ENCODE measurements at regions not wholly inside any gene's neighbourhood (a gene's known extent, or its start where the extent isn't known, plus 50 kb on each side); places are given as distances from the start of the nearest gene placed in this dataset.
"Not testable (repeated sequence)": the region's sequence is repeated elsewhere in the genome, so short reads cannot be mapped to it uniquely, and the experiment has no call there.

DNA sequence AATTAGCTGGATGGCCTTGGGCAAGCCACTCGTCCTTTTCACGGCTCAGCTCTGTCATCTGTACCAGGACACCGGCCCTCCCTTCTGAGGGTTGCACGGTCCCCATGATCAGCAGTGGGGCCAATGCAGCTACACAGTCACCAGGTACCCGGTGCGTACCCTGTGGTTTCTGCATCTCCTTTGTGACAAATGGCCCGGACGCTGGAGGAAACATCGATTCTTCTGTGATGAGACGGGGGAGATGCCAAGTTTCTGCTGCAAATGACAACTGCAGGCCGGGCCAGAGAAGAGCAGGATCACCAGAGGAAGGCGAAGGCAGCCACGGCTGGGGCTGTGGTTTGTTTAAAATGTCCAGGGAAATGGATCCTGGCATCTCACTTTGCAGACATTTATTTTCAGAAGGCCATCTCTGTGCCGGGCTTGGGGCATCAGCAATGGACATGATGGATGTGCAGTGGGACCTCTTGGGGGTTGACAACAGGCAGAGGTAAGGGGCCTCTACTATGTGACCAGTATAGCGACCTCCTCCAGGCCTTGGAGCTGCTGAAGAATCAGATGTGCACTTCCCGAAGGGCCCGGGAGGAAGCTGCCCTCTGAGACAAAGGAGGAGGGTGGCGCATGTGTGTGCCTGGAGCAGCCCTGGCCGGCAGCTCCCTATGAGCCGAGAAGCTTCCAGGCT is 221.9 kb upstream of the C1orf174 start:
- DNase-seq (no peak), ATAC-seq (no peak)
- intact Hi-C loops (cut with DNase I, micrococcal nuclease), result no loop called here

DNA sequence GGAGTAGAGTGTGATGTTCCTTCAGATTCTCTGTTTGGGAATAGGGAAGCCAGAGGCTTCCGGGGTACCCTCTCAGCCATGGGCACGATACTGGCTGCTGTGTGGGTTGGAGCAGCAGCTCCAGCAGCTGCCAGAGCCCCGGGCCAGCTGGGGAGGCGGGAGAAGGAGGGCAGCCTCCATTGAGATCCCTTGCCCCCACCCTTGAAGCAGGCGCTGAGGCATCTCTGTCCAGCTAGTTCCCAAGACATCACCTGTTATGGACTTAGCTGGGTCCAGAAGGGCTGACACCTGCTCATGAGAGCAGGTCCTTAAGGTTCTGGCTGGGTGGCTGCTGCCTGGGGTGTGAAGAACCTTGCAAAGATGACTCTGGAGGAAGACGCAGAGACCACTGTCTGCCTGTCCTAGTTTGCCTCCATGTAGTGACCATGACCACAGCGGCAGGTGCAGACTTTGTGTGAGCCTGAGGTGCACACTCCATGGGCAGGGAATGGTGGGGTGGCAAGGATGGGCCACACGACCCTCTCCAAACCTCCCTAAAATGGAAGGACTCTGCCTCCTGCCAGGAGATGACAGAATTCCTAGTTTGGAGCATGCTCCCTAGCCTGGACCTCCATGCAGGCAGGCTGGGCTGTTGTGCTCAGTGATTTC is 222.6 kb upstream of the C1orf174 start:
- no peak for DNase-seq
- intact Hi-C loops (cut with DNase I, micrococcal nuclease), result no loop called here
- no peak for ATAC-seq

DNA sequence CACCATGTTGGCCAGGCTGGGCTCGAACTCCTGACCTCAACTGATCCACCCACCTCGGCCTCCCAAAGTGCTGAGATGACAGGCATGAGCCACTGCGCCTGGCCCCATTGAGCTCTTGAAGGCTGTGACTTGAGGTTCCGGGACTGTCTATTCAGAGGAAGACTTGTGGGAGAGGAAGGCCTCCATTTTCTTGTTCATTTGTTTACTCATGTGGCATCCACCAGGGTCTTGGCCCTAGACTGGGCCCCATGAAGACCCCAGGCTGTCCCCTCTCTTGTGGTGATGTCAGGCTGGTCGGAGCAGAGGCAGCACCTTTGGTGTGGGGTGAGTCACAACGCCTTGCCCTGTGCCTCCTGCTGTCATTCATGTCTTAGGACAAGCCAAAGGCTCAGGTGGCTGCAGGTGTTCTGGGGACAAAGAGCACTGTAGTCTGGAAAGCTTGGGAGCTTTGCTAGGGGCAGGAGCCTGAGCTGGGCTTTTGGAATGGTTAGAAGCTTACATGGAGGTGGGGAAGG is 224.6 kb upstream of the C1orf174 start:
- no peak for ATAC-seq
- no peak for DNase-seq
- intact Hi-C loops (cut with DNase I, micrococcal nuclease), result no loop called here

DNA sequence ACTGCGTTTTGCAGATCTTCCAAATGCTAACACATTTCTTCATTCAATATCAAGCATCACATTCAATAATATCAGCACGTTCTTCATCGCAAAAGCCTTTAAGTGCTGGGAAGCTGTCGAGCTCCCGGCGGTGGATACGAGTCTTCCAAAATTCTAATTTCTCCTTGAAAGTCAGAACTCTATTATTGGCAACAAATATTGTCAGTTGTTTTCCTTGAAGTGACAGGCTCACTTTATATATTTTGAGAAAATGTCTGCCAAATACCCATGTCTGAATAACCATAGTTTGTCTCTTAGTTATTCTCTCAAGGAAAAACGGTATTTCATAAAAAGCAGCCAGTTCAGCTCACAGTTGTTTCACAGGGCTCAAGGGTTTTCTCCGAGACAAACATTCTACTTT is 226.2 kb upstream of the C1orf174 start:
- DNase-seq (no peak), ATAC-seq (no peak)
- intact Hi-C loops (cut with DNase I, micrococcal nuclease), result no loop called here

DNA sequence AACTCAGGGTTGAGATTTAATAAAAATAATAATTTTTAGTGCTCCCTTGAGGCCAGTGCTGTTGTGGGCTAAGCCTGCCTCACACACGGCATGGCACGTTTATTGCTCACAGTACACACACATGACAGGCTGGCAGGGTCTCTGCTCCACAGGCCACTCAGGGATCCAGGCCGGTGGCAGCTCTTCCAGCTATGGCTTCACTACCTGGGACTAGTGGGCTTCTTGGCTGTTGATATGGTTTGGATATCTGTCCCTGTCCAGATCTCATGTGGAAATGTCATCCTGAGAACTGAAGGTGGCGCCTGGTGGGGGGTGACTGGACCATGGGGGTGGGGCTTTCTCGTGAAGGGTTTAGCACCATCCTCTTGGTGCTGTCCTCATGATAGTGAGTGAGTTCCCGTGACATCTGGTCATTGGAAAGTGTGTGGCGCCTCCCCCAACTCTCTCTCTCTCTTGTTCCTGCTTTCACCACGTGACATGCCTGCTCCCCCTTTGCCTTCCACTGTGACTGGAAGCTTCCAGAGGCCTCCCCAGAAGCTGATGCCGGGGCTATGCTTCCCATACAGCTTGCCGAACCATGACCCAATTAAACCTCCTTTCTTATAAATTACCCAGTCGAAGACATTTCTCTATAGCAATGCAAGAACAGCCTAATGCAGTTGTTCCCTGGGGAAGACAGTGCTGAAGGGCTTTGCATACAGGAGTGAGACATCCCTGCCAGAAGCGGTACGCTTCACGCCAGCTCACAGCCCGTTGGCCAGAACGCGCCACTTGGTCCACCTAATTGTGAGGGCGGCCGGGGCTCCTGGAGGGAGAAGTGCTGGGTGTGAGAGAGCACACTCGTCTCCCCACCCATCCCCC is 226.9 kb upstream of the C1orf174 start:
- intact Hi-C loops (cut with DNase I, micrococcal nuclease), result no loop called here
- DNase-seq (no peak), ATAC-seq (no peak)

DNA sequence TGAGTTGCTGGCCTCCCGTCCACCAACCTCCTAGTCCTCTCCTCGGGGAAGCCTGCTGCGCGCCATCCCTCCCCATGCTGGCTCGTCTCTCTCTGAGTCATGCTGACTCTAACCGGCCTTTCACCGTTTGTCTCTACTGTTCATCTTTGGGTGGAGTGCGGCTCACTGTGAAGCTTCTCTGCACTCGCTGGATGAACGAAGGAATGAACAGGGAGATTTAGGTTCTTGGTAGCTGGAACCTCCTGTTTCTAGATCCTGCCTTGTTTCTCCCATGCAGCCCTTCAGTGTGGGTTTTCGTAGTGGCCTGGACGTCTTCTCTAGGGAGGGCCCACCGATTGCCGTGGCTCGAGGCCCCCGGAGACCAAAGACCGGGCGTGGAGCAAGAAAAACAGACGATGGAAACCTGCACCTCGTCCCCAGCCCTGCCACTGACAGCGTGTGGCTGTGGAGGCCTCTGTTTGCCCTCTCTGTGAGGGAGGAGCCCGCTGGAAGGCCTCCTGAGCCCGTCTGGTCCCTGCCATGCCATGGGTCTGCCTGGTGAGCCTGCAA is 227.6 kb upstream of the C1orf174 start:
- DNase-seq (no peak), ATAC-seq (no peak)
- intact Hi-C loops (cut with DNase I, micrococcal nuclease), result no loop called here

DNA sequence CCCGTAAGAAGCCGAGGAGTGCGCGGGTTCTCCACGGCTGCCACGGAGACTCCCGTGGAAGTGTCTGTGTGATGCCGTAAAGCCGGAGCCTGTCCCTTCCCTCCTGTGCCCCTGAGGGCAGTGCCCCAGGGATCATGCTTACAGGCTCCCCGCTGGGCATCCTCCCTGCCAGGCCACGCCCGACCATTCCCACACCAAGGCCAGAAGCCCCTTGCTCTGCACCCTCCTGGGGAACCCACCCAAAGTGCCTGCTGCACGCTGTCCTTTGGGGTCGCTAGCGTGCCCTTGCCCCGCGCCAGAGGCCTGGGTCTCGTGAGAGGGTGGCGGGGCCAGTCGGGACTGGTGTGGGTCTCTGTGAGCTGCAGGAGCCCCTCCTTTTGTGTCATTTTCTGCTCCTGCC is 228.5 kb upstream of the C1orf174 start:
- ATAC-seq (no peak), DNase-seq (no peak)
- intact Hi-C loops (cut with DNase I, micrococcal nuclease), result no loop called here

DNA sequence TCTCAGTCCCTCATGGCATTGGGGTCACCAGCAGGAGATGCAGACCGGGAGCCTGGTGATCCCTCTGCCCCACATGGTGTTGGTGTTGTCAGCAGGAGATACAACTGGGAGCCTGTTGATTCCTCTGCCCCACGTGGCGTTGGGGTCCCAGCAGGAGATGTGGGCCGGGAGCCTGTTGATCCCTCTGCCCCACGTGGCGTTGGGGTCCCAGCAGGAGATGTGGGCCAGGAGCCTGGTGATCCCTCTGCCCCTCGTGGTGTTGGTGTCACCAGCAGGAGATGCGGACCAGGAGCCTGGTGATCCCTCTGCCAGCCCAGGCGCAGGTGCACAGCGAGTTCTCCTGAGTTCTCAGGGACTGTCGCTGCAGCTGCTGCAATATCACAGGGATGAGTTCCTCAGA is 229.6 kb upstream of the C1orf174 start:
- DNase-seq, result no peak

DNA sequence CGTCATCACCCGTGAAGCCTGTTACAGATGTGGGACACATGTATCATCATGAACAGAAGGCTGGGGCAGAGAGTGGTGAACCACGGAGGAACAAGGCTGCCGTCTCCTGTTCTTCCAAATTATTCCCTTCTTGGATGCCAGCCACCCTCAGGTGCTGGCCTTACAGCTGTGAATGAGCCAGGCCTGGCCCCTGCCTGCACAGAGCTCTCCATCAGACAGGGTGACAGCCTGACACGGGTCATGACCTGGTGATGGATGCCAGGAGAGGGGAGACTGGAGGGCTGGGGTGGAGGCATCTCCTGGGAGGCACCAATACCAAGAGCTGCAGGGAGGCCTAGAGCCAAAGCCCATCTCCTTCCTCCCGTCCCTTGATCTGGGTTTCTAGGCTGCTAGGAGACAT is 230.0 kb upstream of the C1orf174 start:
- ATAC-seq (no peak), DNase-seq (no peak)
- intact Hi-C loops (cut with DNase I, micrococcal nuclease), result no loop called here

More for the DNA sequence above, 229.6 kb upstream of the C1orf174 start:
- intact Hi-C loops (cut with DNase I, micrococcal nuclease), result no loop called here
- ATAC-seq, result no peak

DNA sequence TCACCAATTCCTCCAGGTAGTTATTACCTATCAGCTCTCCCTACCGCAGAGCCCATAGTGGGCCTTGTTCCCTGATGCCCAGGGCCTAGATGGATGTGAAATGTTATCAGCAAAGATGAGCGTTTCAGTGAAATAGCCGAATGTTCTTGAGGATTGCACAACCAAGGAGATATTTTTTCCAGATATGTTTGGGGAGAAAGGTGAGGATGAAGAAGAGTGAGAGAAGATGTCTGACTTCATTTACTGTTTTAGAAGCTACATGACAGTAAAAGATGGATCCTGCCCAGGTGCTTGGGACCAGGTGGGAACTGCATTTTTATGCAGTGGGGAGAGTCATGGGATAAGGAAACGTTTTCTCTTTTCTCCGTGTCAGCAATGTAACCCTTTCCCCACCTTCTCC is 231.7 kb upstream of the C1orf174 start:
- DNase-seq (no peak), ATAC-seq (no peak)
- intact Hi-C loops (cut with DNase I, micrococcal nuclease), result no loop called here

DNA sequence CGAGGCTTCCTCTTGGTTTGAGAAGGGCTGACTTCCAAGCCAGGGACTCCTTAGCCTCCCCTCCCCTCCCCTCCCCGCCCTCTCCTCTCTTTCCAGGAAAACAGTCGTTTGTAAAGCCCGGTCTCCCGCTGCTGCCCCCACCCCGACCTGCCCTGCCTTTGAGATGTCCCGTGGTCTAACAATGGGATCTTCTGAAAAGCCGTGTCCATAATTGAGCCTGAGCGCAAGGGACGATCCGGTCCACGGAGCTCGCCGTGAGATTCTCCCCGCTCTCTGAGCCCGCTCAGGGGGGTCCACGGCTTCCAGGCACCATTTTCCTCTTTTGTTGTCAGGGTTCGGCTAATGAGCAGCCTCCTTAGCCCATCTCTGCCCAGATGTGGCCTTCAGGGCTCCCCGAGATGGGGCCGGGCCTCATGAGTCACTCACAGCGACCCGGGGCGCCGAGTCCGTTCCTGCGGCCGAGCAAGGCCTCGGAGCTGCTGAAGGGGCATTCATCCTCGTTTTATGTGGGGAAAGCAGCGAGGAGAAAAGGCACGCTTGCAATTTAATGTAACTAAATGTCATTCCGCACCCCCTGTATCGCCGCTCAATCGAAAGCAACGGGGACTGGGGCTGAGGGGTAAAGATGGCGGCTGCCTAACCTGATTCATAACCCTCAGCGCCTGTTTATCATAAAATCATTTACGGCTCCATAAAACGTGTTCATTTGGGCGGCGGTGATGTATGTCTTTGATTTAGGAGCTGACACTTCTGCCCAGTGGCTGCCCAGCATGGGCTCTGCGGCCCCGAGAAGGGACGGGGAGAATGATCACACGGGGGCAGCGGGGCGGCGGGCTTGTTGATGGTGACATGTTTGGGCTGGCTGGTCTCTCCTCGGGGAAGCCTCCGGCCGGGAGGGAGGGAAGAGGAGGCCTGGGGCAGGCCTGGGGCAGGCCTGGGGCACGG is 232.6 kb upstream of the C1orf174 start:
- ATAC-seq (no peak), DNase-seq (no peak)
- intact Hi-C loops (cut with DNase I, micrococcal nuclease), result no loop called here

DNA sequence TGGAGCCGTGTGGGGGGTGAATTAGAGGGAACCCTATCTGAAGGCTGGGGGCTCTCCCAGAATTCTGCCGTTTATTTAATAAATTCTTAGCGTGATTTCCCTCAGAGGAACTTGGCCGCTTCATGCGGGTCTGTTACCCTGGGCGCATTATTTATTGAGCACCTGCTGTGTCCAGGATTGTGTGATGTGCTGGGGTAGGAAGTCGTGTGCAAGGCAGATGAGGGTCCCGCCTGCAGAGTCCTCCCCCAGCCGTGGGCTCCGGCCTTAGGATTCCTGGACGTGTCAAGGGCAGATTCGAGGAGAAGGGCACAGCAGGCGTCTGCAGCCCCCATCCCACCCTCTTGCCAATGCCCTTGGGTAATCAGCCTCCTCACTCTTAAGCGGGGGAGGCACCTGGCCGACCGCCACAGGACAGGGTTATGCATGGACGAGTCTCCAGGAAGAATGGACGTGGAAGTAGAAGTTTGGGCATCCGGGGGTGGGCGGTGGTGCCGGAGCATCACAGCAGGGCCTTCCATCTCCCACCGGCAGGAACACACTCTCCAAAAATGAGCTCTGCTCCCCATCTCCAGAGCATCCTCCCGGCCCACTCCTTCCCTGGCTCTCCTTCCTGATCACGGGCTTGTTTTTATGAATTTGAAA is 233.3 kb upstream of the C1orf174 start:
- ATAC-seq (no peak), DNase-seq (no peak)
- intact Hi-C loops (cut with DNase I, micrococcal nuclease), result no loop called here

DNA sequence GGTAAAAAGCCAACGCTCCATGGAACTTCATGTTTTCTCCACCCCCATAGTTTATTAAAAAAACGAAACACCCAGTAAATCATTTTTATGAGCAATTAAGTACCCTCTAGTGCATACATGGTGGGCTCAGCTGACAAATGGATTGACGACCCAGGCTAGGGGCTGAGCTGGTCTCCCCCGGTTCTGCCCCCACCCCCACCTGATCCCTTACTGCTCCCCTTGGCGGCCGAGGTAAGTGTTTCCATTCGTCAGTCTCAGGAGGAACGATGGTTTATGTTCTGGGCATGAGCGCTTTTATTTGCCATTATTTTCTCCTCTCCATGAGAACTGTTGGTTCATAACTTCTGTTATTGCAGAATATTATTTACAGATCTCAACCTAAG is 233.9 kb upstream of the C1orf174 start:
- intact Hi-C loops (cut with DNase I, micrococcal nuclease), result no loop called here
- no peak for DNase-seq
- no peak for ATAC-seq

DNA sequence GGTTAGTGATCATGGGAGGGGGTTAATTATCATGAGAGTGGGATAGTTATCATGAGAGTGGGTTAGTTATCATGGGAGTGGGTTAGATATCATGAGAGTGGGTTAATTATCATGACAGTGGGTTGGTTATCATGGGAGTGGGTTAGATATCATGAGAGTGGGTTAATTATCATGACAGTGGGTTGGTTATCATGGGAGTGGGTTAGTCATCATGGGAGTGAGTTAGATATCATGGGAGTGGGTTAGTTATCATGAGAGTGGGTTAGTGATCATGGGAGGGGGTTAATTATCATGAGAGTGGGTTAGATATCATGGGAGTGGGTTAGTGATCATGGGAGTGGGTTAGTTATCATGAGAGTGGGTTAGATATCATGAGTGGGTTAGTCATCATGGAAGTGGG is 235.8 kb upstream of the C1orf174 start:
- DNase-seq; intact Hi-C loops (cut with DNase I, micrococcal nuclease); ATAC-seq: not testable (repeated sequence)

DNA sequence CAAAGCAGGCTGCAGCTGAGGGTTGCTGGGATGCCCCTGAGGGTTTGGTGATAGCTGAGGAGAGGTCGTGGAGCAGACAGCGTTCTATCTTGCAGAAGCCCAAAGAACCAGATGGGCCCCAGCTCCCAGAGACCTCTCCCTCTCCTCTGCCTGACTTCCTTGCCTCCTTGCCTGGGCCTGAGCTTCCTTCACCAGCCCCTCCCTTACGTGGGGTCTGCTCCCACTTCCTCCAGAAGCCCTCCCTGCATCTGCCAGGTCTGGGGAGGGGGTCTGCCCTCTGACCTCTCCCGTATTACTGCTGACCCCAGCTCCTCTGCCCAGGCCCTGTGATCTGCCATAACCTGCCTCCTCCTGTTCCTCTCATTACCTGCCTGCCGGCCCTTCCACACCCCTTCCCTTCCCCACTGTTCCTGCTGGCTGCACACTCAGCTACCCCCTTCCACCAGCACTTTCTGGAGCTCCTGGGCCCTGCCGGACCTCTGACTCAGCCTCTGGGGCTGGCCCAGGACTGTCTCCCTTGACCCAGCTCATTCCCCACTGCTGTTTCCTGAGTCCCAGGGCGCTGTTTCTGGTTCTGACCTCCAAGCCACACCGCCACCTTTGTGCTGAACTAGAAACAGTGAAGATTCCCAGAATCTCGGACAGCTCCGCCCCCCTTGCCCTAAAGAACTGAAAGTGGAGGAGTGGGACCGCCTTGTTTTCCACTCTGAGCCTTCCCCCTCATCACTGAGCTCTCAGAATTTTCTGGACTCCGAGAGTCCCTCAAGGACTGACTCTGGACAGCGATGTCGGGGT is 237.7 kb upstream of the C1orf174 start:
- intact Hi-C loops (cut with DNase I, micrococcal nuclease), result no loop called here
- DNase-seq (no peak), ATAC-seq (no peak)

DNA sequence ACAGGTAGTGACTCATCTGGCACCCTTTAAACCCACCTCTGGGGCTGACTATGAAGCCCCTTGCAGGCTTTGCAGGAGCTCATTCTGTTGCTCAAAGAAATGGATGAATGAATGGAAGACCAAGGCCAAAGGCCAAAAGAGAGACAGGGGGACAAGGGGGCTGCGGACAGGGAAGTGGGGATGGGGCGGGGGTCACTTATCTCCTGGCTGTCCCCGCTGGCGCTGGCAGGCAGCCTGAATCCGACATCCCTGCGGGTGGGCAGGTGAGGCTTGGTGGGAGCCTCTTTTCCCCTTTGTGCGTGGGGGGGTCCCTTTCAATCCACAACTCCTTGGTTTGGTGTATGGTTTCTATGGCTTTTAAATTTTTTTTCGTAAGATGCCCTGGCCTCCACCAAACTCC is 239.6 kb upstream of the C1orf174 start:
- ATAC-seq (no peak), DNase-seq (no peak)
- intact Hi-C loops (cut with DNase I, micrococcal nuclease), result no loop called here

DNA sequence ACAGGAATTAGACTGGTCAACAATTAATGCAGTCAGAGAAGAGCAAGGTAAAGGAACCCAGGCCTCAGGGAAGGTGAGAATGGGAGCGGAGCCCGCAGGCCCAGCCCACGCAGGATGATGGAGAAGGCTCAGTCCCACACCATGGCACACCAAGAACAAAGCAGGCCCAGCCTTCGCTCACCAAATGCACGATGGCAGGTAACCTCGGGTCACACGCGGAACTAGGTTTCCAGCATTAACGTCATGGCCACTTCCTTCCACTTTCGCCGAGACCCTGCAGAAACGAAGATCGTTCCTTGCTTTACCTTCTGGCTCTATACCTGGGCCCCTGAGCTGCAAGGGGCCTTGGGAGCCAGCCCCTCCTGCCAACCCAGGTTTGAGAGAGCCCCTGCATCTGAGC is 240.2 kb upstream of the C1orf174 start:
- no peak for DNase-seq
- intact Hi-C loops (cut with DNase I, micrococcal nuclease), result no loop called here
- ATAC-seq, result no peak
